Lower leg skin (tissue), 3 donors: ENCODE measurements at regions not wholly inside any gene's neighbourhood (a gene's known extent, or its start where the extent isn't known, plus 50 kb on each side); places are given as distances from the start of the nearest gene placed in this dataset.

Experiments used
- POLR2A ChIP-seq, 2 donors: fragments of 450-650 bp; IDR thresholded peaks; one replicate each; pipeline ENCODE4 v1.6.1; 2016 to 2017; ENCODE audit warnings: antibody characterized with exemption in 2 of 2, mild to moderate bottlenecking in 1 of 2, moderate library complexity in 1 of 2
- TF ChIP-seq, protein P1 (sequence below), 3 donors: fragments of 450-650 bp; IDR thresholded peaks; one replicate each; pipeline ENCODE4 v1.5.1; 2016; ENCODE audit warnings: antibody characterized with exemption in 3 of 3, mild to moderate bottlenecking in 3 of 3, moderate library complexity in 2 of 3

DNA sequence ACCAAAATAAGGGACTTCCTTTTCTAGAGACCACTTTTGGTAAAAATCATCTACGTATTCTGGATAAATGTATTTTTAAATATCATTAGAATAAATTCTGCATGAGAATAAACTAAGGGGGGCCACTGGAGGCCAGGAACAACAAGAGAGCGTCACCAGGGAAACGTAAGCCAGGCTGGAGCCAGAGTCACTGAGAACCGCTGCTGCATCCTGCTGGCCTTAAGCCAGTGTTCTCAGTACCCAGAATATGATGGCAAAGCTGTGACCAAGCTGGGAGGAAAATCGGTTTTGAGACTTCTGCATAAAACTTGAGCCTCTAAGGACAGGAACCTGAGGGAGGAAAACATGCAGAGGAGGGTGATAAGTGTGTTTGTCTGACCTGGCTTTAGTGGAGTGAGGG lies 63.0 kb upstream of the FAM9A start:
- no peak for TF ChIP-seq POLR2A (IDR thresholded peaks at IDR 0.05)
- TF ChIP-seq, protein P1, sequence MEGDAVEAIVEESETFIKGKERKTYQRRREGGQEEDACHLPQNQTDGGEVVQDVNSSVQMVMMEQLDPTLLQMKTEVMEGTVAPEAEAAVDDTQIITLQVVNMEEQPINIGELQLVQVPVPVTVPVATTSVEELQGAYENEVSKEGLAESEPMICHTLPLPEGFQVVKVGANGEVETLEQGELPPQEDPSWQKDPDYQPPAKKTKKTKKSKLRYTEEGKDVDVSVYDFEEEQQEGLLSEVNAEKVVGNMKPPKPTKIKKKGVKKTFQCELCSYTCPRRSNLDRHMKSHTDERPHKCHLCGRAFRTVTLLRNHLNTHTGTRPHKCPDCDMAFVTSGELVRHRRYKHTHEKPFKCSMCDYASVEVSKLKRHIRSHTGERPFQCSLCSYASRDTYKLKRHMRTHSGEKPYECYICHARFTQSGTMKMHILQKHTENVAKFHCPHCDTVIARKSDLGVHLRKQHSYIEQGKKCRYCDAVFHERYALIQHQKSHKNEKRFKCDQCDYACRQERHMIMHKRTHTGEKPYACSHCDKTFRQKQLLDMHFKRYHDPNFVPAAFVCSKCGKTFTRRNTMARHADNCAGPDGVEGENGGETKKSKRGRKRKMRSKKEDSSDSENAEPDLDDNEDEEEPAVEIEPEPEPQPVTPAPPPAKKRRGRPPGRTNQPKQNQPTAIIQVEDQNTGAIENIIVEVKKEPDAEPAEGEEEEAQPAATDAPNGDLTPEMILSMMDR (IDR thresholded peaks at IDR 0.05), result no peak
